ENCODE measurements at regions not wholly inside any gene's neighbourhood (a gene's known extent, or its start where the extent isn't known, plus 50 kb on each side); places are given as distances from the start of the nearest gene placed in this dataset.
A peak's percentile ranks its signal among the peaks of the same experiment; 100 is the strongest.

GRCh38 chr13:76745261-76746200 is 140.7 kb downstream of the KCTD12 start:
- DNase-seq = no peak

GRCh38 chr13:76741624-76742023 is 144.6 kb downstream of the KCTD12 start:
- DNase-seq = no peak

- DNase-seq = no peak
Measured at GRCh38 chr13:76741046-76741445, 145.2 kb downstream of the KCTD12 start.

- no peak for DNase-seq
Measured at GRCh38 chr13:76738616-76739015, 147.6 kb downstream of the KCTD12 start.

GRCh38 chr13:76737526-76737925 is 148.7 kb downstream of the KCTD12 start:
- DNase-seq = no peak

GRCh38 chr13:76735641-76736040 is 150.6 kb downstream of the KCTD12 start:
- no peak for DNase-seq

- DNase-seq = no peak
Measured at GRCh38 chr13:76733671-76734070, 152.5 kb downstream of the KCTD12 start.

- DNase-seq = no peak
Measured at GRCh38 chr13:76732367-76732766, 153.8 kb downstream of the KCTD12 start.

GRCh38 chr13:76730220-76730619 is 156.0 kb downstream of the KCTD12 start:
- DNase-seq = no peak

- no peak for DNase-seq
Measured at GRCh38 chr13:76729691-76730090, 156.5 kb downstream of the KCTD12 start.

- no peak for DNase-seq
Measured at GRCh38 chr13:76725896-76726295, 160.3 kb downstream of the KCTD12 start.

GRCh38 chr13:76725211-76725610 is 161.0 kb downstream of the KCTD12 start:
- DNase-seq = peak; percentile 61

- no peak for DNase-seq
Measured at GRCh38 chr13:76724421-76724820, 161.8 kb downstream of the KCTD12 start.

GRCh38 chr13:76723551-76724232 is 162.5 kb downstream of the KCTD12 start:
- no peak for DNase-seq

GRCh38 chr13:76722782-76723181 is 163.4 kb downstream of the KCTD12 start:
- DNase-seq = no peak

- DNase-seq = no peak
Measured at GRCh38 chr13:76720821-76721220, 165.4 kb downstream of the KCTD12 start.

GRCh38 chr13:76720416-76720815 is 165.8 kb downstream of the KCTD12 start:
- no peak for DNase-seq

GRCh38 chr13:76719955-76720354 is 166.2 kb downstream of the KCTD12 start:
- no peak for DNase-seq

- DNase-seq = no peak
Measured at GRCh38 chr13:76717092-76717491, 169.1 kb downstream of the KCTD12 start.

GRCh38 chr13:76715621-76716020 is 170.6 kb downstream of the KCTD12 start:
- DNase-seq = peak; percentile 35

GRCh38 chr13:76715075-76715474 is 171.1 kb downstream of the KCTD12 start:
- DNase-seq = peak; percentile 36

- no peak for DNase-seq
Measured at GRCh38 chr13:76713280-76713679, 172.9 kb downstream of the KCTD12 start.

- DNase-seq = peak; percentile 84
Measured at GRCh38 chr13:76711550-76712182, 174.5 kb downstream of the KCTD12 start.
